Peyer's patch (tissue), 4 donors: ENCODE measurements at regions not wholly inside any gene's neighbourhood (a gene's known extent, or its start where the extent isn't known, plus 50 kb on each side); places are given as distances from the start of the nearest gene placed in this dataset.

Experiments used
- DNase-seq, 3 donors: peaks; one replicate each; pipeline ENCODE4 v3.0.0-alpha.2; 2017 to 2019
- H3K27ac ChIP-seq, 4 donors: fragments of 200-600 bp; sonication (generic); one replicate each; pipeline ENCODE4 v1.5.1; 2016 to 2019
- H3K27me3 ChIP-seq, 2 donors: fragments of 200-600 bp; sonication (generic); one replicate each; pipeline ENCODE4 v1.5.1; 2019
- H3K36me3 ChIP-seq, 3 donors: fragments of 200-600 bp; sonication (generic); one replicate each; pipeline ENCODE4 v1.5.1; 2016 to 2019
- H3K4me1 ChIP-seq, 4 donors: fragments of 200-600 bp; sonication (generic); one replicate each; pipeline ENCODE4 v1.5.1; 2016 to 2019
- H3K4me3 ChIP-seq, 4 donors: fragments of 200-600 bp; sonication (generic); 1 replicate in 3 of 4; 2 replicates in 1 of 4; pipeline ENCODE4 v1.5.1; 2016 to 2019; ENCODE audit warnings: mild to moderate bottlenecking in 1 of 4
- H3K9me3 ChIP-seq, 4 donors: fragments of 200-600 bp; sonication (generic); one replicate each; pipeline ENCODE4 v1.5.1; 2016 to 2019; ENCODE audit warnings: mild to moderate bottlenecking in 1 of 4
- POLR2A ChIP-seq, 2 donors: fragments of 450-650 bp; IDR thresholded peaks; one replicate each; pipeline ENCODE4 v1.5.1; 2017; ENCODE audit warnings: antibody characterized with exemption in 2 of 2, mild to moderate bottlenecking in 2 of 2, moderate library complexity in 2 of 2
- TF ChIP-seq, protein P1 (sequence below), 6 experiments: fragments of 450-650 bp in 4 of 6; fragments of 200-600 bp in 2 of 6; sonication (generic) in 1 of 6; IDR thresholded peaks; one replicate each; pipeline ENCODE4 v1.5.1; 2017 to 2019; ENCODE audit warnings: antibody characterized with exemption in 6 of 6, mild to moderate bottlenecking in 3 of 6, moderate library complexity in 1 of 6

DNA sequence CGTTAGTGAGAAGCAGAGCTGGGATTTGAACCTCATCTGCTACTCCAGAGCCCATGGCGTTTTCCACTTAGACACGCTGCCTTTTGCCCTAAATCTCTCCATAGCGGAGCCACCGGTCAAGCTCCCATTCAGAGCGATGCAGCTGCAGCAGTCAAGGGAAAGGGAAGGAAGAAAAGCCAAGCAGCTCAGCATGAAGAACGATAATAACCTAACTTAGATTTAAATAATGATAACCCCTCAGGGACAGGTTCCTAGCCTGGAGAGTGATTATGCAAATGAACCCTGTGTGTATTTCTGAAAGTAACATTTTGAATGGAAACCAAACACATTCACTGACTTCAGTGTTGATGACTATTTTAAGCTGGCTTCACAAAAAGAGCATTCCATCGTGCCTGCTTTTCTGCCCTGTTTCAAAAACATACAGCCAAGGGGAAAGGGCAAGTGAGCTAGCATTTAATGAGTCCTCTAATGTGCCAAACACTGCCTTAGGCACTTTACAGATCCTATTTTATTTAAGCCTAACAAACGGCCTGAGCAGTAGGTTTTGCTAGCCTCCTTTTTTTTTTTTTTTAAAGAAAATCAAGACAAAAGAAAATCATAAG is 798.3 kb downstream of the CDH8 start:
- no peaks in the 10 kb centered on the region for H3K36me3 ChIP-seq
- H3K4me3 ChIP-seq = no peak overlapping the region

DNA sequence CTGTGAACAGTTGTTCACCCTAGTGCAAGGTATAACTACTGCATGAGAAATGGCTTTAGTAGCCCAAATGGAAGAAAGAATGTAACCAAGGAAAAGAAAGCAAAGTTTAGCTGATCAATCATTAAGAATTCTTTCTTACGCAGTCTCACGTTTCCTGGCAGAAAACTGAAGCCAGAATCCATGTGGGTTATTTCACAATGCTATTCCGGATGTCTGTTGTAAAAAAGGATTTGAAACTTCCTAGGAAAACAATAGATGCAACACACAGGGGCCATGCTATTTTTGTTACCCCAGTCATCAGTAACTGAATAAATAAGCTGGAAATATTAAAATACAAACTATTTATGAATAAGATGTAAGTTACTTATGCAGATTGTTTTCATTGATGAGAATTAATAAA is 802.5 kb downstream of the CDH8 start:
- no peak for TF ChIP-seq POLR2A (IDR thresholded peaks at IDR 0.05)
- TF ChIP-seq, protein P1, sequence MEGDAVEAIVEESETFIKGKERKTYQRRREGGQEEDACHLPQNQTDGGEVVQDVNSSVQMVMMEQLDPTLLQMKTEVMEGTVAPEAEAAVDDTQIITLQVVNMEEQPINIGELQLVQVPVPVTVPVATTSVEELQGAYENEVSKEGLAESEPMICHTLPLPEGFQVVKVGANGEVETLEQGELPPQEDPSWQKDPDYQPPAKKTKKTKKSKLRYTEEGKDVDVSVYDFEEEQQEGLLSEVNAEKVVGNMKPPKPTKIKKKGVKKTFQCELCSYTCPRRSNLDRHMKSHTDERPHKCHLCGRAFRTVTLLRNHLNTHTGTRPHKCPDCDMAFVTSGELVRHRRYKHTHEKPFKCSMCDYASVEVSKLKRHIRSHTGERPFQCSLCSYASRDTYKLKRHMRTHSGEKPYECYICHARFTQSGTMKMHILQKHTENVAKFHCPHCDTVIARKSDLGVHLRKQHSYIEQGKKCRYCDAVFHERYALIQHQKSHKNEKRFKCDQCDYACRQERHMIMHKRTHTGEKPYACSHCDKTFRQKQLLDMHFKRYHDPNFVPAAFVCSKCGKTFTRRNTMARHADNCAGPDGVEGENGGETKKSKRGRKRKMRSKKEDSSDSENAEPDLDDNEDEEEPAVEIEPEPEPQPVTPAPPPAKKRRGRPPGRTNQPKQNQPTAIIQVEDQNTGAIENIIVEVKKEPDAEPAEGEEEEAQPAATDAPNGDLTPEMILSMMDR (IDR thresholded peaks at IDR 0.05) = no peak
- Histone ChIP-seq H3K27ac (no peak overlapping the region), H3K4me1 (no peaks in the 10 kb centered on the region), H3K4me3 (no peak overlapping the region), H3K36me3 (no peaks in the 10 kb centered on the region), H3K9me3 (no peaks in the 10 kb centered on the region), H3K27me3 (no peaks in the 10 kb centered on the region)
- no peak for DNase-seq

More for the DNA sequence above, 798.3 kb downstream of the CDH8 start:
- TF ChIP-seq, protein P1 (IDR thresholded peaks at IDR 0.05) = no peak
- TF ChIP-seq POLR2A (IDR thresholded peaks at IDR 0.05) = no peak
- Histone ChIP-seq H3K27ac (no peak overlapping the region), H3K27me3 (no peaks in the 10 kb centered on the region), H3K9me3 (no peaks in the 10 kb centered on the region), H3K4me1 (no peaks in the 10 kb centered on the region)
- DNase-seq = no peak

DNA sequence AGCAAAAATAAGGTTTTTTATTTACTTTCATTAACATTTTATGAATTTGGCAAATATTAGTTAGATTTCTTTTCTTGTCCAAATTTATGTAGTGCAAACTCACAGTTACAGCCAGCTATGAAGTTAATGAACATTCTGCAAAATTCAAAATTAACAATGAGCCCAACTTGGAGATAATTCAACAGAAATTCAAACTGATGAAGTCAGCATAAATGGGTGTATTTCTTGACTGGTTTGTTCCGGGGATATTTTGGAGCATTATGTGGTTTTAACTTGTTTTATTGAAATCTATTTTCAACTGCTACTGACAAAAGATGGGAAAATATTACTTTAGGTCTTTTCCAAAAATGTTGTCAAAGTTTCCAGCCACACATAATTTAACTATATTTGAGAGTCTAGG is 807.9 kb downstream of the CDH8 start:
- Histone ChIP-seq H3K4me3 (no peak overlapping the region), H3K4me1 (no peaks in the 10 kb centered on the region), H3K27me3 (no peaks in the 10 kb centered on the region), H3K27ac (no peak overlapping the region), H3K36me3 (no peaks in the 10 kb centered on the region), H3K9me3 (no peaks in the 10 kb centered on the region)
- no peak for TF ChIP-seq POLR2A (IDR thresholded peaks at IDR 0.05)
- TF ChIP-seq, protein P1 (IDR thresholded peaks at IDR 0.05) = no peak
- DNase-seq = no peak

DNA sequence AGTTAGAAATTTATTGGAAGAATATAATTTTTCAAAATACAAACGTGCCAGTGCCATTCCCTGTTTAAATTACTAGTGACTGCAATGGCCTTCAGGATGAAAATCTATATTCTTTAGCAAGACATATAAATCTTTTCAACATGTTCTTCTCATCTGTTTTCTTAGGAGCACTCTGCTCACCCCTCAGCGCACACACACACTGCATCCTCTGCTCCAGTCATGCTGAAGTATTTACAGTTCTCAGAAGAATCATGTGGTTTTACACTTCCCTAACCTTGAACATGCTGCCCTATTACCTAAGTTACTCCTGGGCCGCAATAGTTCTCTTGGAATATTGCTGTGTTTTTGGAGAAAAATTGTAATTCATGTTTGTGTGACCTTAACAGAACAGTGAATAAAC is 820.6 kb downstream of the CDH8 start:
- no peak overlapping the region for H3K27ac ChIP-seq
- H3K4me3 ChIP-seq = no peak overlapping the region
- H3K4me1 ChIP-seq = no peaks in the 10 kb centered on the region
- no peak for DNase-seq
- no peaks in the 10 kb centered on the region for H3K9me3 ChIP-seq
- H3K36me3 ChIP-seq = no peaks in the 10 kb centered on the region
- TF ChIP-seq POLR2A (IDR thresholded peaks at IDR 0.05) = no peak
- TF ChIP-seq, protein P1 (IDR thresholded peaks at IDR 0.05) = no peak
- H3K27me3 ChIP-seq = no peaks in the 10 kb centered on the region

DNA sequence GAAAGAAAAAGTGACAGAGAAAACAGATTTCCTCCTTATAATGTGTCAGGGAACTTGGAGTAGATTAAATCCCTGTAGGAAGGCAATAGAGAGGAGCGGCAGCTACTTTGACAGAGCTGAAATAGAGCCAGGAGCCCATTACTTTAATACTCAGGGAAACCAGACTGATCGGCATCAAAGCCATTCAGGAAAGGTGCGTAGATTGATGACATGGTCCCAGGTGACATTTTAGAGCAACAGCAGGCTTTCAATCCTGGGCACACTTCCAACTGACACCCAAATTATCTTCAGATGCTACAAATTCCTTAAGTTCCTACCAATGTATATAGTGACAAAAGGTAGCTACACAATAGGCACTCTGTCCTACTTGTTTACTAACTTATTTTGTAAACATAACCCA is 821.5 kb downstream of the CDH8 start:
- H3K36me3 ChIP-seq = no peaks in the 10 kb centered on the region
- no peak for DNase-seq
- no peaks in the 10 kb centered on the region for H3K4me1 ChIP-seq
- H3K4me3 ChIP-seq = no peak overlapping the region
- H3K9me3 ChIP-seq = peaks cover 0 to 3% (median 0%) of the 10 kb centered on the region in 4 donors
- no peak overlapping the region for H3K27ac ChIP-seq
- no peak for TF ChIP-seq POLR2A (IDR thresholded peaks at IDR 0.05)
- TF ChIP-seq, protein P1 (IDR thresholded peaks at IDR 0.05) = no peak
- no peaks in the 10 kb centered on the region for H3K27me3 ChIP-seq

DNA sequence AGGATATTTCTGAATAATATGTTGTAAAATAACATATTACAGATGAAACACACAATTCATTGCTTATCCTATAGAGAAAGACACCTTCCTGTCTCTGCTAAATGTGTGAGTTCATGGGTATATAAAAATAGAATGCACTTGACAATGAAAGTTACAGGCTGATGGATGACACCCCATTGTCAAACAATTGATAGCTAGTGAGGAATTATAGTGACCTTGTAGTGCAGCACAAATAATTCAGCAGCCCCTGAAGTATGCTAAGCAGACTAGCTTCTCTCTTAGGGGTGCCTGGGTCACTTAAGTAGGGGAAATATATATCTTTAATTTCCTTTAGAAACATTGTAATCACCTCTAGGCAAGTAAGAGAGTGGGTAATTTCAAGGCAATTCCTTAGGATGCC is 826.2 kb downstream of the CDH8 start:
- no peak for TF ChIP-seq POLR2A (IDR thresholded peaks at IDR 0.05)
- TF ChIP-seq, protein P1 (IDR thresholded peaks at IDR 0.05) = no peak

More for the DNA sequence above, 826.2 kb downstream of the CDH8 start:
- Histone ChIP-seq H3K4me3 (no peak overlapping the region), H3K9me3 (peaks cover 0 to 3% (median 0%) of the 10 kb centered on the region in 4 donors), H3K36me3 (no peaks in the 10 kb centered on the region), H3K4me1 (no peaks in the 10 kb centered on the region), H3K27me3 (no peaks in the 10 kb centered on the region), H3K27ac (no peak overlapping the region)
- DNase-seq = no peak
